HG03196 (cell line): ENCODE measurements at regions not wholly inside any gene's neighbourhood (a gene's known extent, or its start where the extent isn't known, plus 50 kb on each side); places are given as distances from the start of the nearest gene placed in this dataset.
"Not testable (repeated sequence)": the region's sequence is repeated elsewhere in the genome, so short reads cannot be mapped to it uniquely, and the experiment has no call there.

ENCODE experiments used
- ATAC-seq: cut with Tn5 transposase; IDR thresholded peaks from one replicate; pipeline ENCODE4 v1.9.1; 2021; ENCODE audit not compliant: unreplicated experiment

DNA sequence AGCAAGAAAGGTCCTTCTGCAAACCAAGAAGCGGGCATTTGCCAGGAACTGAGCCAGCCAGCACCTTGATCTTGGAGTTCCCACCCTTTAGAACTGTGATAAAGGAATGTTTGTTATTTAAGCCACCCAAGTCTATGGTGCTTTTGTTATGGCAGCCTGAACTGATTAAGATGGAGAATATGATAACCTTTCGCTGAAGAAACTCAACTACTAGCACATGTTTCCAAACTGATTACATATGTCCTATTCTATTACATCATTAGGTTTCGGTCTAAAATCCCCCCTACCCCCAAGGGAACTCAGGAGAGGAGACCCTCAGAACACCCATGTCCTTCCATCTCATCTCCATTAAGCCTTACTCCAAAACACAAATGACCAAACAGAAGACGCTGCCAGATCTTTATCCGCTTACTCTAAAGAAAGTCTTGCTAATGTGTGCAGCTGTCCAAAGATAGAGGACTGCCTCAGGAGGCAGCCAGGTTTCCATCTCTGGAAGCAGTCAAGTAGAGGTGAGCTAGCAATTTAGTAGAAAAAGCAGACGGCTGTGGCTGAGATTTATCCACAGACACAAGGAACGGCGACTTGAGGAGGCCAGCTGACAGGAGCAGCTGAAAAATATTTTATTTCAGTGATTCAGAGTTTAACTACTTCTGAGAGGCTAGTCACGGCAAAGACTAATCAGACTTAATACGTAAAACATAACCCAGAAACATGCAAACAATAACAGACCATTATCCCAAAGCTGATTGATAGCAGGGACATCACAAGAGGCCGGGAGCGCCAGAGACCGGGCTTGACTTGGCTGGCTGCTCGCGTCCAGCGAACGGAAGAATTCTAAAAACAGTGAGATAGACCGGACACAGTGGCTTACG, 611.4 kb upstream of the CDH5 start:
- no peak for ATAC-seq

DNA sequence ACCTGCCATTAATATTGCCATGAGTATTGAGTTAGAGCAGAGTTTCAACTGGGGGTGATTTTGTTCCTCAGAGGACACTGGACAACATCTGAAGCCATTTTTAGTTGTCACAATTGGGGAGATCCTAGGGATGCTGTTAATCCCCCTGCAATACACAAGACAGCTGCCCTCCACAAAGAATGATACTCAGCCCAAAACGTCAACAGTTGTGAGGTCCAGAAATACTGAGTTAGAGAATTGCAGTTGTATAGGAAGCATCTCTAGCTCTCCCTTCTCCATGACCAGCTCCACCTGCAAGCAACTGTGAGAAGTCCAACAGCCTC, 614.0 kb upstream of the CDH5 start:
- no peak for ATAC-seq

- ATAC-seq = no peak
Measured at GRCh38 chr16:65751622-65752521, 614.6 kb upstream of the CDH5 start.

GRCh38 chr16:65749506-65749905, 617.0 kb upstream of the CDH5 start:
- no peak for ATAC-seq

DNA sequence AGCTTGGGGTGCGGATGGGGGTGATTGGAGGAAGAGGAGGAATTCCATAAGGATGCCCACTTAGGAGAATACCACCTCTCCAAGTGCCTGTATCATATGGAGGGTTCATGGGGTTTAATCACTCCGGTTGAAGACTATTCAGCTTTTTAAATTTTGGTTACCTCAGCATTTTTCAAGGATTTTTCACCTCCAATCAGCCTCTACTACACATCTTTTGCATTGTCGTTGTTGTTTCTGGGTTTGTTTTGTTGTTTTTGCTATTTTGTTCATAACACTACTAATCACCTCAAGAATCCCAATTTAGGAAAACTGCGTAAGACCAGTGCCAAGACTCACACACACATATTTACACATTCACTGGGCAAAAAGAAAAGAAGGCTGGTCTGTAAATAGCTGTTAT, 619.5 kb upstream of the CDH5 start:
- ATAC-seq = no peak

GRCh38 chr16:65745201-65745708, 621.2 kb upstream of the CDH5 start:
- ATAC-seq = no peak

DNA sequence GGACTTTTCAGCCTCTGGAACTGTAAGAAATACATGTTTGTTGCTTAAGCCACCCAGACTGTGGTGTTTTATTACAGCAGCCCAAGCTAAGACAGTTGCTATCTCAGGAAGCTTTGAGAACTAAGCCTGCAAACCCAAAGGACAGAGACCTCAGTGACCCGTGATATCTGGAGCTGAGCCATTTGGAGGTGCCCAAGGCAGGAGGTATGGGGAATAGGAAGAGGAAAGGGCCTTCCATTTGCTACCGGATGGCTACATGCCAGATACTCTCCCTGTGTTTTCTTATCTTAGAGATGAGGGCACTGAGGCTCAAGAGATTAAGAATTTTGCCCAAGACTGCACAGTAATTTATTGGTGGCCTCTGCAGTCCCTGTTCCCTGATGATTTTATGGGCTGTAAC, 622.1 kb upstream of the CDH5 start:
- ATAC-seq = no peak

DNA sequence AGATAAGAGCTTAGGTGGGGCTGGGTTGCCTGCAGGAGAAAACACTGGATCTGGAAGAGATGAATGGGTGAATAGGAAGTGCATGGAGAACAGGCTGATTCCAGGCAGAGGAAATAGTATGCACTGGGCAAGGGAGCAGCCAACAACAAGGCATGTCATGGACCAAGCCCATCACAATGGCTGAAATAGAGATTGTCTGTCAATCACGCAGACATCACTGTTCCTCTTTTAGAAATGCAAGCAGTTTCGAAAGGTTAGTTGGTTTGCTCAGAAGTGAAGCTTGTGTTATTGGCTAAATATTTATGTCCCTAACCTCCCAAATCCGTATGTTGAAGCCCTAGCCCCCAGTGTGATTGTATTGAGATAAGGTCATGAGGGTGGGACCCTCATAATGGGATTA, 621.7 kb upstream of the CDH11 start:
- ATAC-seq = no peak

GRCh38 chr16:65740711-65741110, 618.8 kb upstream of the CDH11 start:
- ATAC-seq = no peak

GRCh38 chr16:65739518-65739917, 617.7 kb upstream of the CDH11 start:
- no peak for ATAC-seq

DNA sequence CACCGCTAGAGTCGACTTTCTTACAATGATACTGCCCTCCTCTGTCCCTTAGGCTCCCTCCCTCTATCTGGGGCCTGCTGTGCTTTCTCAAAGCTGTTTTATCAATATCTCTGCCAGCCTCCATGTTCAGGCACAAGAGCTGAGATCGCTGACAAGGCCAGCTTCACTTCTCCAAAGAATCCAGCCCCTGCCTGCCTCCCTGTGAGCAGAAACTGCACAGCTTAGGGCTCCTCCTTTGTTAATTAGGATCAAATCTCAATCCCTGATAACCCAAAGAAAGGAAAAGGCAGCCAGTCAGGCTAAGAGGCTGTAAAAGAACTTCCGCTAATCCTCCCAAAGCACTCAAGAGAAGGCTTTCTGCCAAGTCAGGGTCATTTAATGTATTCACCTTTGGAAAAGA, 616.0 kb upstream of the CDH11 start:
- ATAC-seq = no peak

GRCh38 chr16:65735615-65736014, 613.8 kb upstream of the CDH11 start:
- not testable (repeated sequence) for ATAC-seq

GRCh38 chr16:65733721-65734120, 611.9 kb upstream of the CDH11 start:
- no peak for ATAC-seq

GRCh38 chr16:65731833-65732232, 610.0 kb upstream of the CDH11 start:
- no peak for ATAC-seq

DNA sequence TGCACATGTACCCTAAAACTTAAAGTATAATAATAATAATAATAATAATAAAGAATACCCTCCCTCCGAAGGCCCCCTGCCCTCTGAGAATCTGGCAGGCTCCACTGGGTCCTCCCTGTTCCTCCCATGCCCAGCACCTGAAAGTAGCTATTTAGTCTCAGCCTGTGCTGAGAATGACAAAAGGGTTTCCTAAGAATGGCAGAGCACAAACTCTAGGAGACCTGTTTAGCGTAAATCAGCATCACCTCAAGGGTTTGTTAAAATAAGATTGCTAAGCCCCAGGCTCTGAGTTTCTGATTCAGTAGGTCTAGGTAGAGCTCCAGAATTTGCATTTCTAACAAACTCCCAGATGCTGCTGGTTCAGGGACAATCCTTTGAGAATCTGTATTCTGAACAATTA, 606.8 kb upstream of the CDH11 start:
- ATAC-seq = no peak

GRCh38 chr16:65728167-65728566, 606.3 kb upstream of the CDH11 start:
- no peak for ATAC-seq

GRCh38 chr16:65727534-65728137, 605.8 kb upstream of the CDH11 start:
- ATAC-seq = no peak

GRCh38 chr16:65725156-65725845, 603.4 kb upstream of the CDH11 start:
- ATAC-seq = no peak

- ATAC-seq = no peak
Measured at GRCh38 chr16:65722429-65722828, 600.6 kb upstream of the CDH11 start.

DNA sequence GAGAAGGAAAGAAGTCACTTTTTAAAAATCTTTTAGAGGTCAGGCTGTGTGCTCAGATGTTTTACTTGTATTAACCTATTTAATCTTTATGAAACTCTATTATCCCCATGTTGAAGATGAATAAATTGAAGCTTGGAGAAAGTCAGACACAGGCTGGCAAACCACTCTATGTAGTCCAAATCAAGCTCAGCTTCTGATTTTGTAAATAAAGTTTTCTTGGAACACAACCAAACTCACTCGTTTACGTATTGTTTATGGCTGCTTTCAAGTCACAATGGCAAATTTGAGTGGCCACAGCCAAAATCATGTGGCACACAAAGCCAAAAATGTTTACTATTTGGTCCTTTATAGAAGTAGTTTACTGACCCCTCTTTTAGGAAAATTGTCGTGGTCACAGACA, 596.0 kb upstream of the CDH11 start:
- ATAC-seq = no peak
